Activated naive CD8-positive, alpha-beta T cell treated with anti-CD3 and anti-CD28 coated beads for 36 hours (primary cell): ENCODE measurements at regions not wholly inside any gene's neighbourhood (a gene's known extent, or its start where the extent isn't known, plus 50 kb on each side); places are given as distances from the start of the nearest gene placed in this dataset.

Experiments
- DNase-seq: peaks from one replicate; pipeline ENCODE4 v3.0.0; 2021
- H3K27ac Mint-ChIP-seq: one replicate; pipeline ENCODE4 v1.8.0; 2022; ENCODE audit warnings: mild to moderate bottlenecking, moderate library complexity, mixed read lengths
- H3K27me3 Mint-ChIP-seq: one replicate; pipeline ENCODE4 v1.8.0; 2022; ENCODE audit warnings: mild to moderate bottlenecking, mixed read lengths
- H3K36me3 Mint-ChIP-seq: one replicate; pipeline ENCODE4 v1.8.0; 2021; ENCODE audit warnings: mild to moderate bottlenecking, mixed read lengths
- H3K4me1 Mint-ChIP-seq: one replicate; pipeline ENCODE4 v1.8.0; 2021; ENCODE audit warnings: mixed read lengths
- H3K4me3 Mint-ChIP-seq: one replicate; pipeline ENCODE4 v1.8.0; 2022; ENCODE audit warnings: mild to moderate bottlenecking, moderate library complexity, mixed read lengths
- H3K9me3 Mint-ChIP-seq: one replicate; pipeline ENCODE4 v1.8.0; 2022; ENCODE audit warnings: mixed read lengths

- no peak for DNase-seq
- Mint-ChIP-seq H3K9me3 (no peaks in the 10 kb centered on the region), H3K4me3 (no peak overlapping the region), H3K27me3 (peaks cover 4% of the 10 kb centered on the region), H3K27ac (no peak overlapping the region), H3K36me3 (no peaks in the 10 kb centered on the region), H3K4me1 (no peaks in the 10 kb centered on the region)
These were observed 86.5 kb downstream of the MTRR start for GRCh38 chr5:7955476-7955875.

GRCh38 chr5:7957329-7957728 lies 88.4 kb downstream of the MTRR start:
- DNase-seq, result no peak
- Mint-ChIP-seq H3K4me3 (no peak overlapping the region), H3K36me3 (no peaks in the 10 kb centered on the region), H3K9me3 (no peaks in the 10 kb centered on the region), H3K27me3 (peaks cover 4% of the 10 kb centered on the region), H3K4me1 (no peaks in the 10 kb centered on the region), H3K27ac (no peak overlapping the region)

GRCh38 chr5:7960142-7960541 lies 91.2 kb downstream of the MTRR start:
- no peaks in the 10 kb centered on the region for H3K27me3 Mint-ChIP-seq

GRCh38 chr5:7961540-7961939 lies 92.6 kb downstream of the MTRR start:
- Mint-ChIP-seq H3K9me3 (no peaks in the 10 kb centered on the region), H3K4me1 (no peaks in the 10 kb centered on the region), H3K36me3 (no peaks in the 10 kb centered on the region), H3K4me3 (no peak overlapping the region), H3K27me3 (no peaks in the 10 kb centered on the region), H3K27ac (no peak overlapping the region)
- DNase-seq, result no peak

More at GRCh38 chr5:7960142-7960541, 91.2 kb downstream of the MTRR start:
- Mint-ChIP-seq H3K9me3 (no peaks in the 10 kb centered on the region), H3K4me1 (no peaks in the 10 kb centered on the region), H3K4me3 (no peak overlapping the region), H3K36me3 (no peaks in the 10 kb centered on the region), H3K27ac (no peak overlapping the region)
- no peak for DNase-seq

GRCh38 chr5:7970816-7971215 lies 101.9 kb downstream of the MTRR start:
- Mint-ChIP-seq H3K4me3 (no peak overlapping the region), H3K27me3 (peaks cover 4% of the 10 kb centered on the region), H3K36me3 (no peaks in the 10 kb centered on the region), H3K27ac (no peak overlapping the region), H3K4me1 (no peaks in the 10 kb centered on the region), H3K9me3 (no peaks in the 10 kb centered on the region)
- DNase-seq, result no peak

GRCh38 chr5:7976411-7977190 lies 107.7 kb downstream of the MTRR start:
- no peak overlapping the region for H3K4me3 Mint-ChIP-seq
- no peaks in the 10 kb centered on the region for H3K4me1 Mint-ChIP-seq
- H3K36me3 Mint-ChIP-seq, result no peaks in the 10 kb centered on the region
- no peaks in the 10 kb centered on the region for H3K9me3 Mint-ChIP-seq
- H3K27me3 Mint-ChIP-seq, result peaks cover 5% of the 10 kb centered on the region
- no peak for DNase-seq
- no peak overlapping the region for H3K27ac Mint-ChIP-seq

- Mint-ChIP-seq H3K9me3 (no peaks in the 10 kb centered on the region), H3K4me3 (no peak overlapping the region), H3K27ac (no peak overlapping the region), H3K4me1 (no peaks in the 10 kb centered on the region), H3K27me3 (peaks cover 5% of the 10 kb centered on the region), H3K36me3 (no peaks in the 10 kb centered on the region)
- DNase-seq, result no peak
These were observed 109.2 kb downstream of the MTRR start for GRCh38 chr5:7978114-7978513.

DNA sequence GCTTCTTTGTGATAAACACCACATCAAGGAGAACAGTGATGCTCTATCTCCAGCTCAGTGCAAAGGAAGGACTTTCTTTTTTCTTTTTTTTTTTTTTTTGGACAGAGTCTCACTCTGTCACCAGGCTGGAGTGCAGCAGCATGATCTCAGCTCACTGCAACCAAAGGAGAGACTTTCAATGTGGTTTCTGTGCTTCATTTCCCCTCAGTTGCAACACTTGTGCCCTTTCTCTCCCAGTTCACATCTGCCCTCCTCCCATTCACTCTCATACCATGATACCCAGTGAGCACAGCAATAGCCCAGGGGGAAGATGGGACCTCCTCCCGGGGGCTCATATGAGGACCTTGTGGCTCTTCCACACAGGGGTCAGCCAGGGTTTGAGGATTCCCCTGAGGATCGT lies 110.0 kb downstream of the MTRR start:
- no peak for DNase-seq
- peaks cover 5% of the 10 kb centered on the region for H3K27me3 Mint-ChIP-seq
- no peak overlapping the region for H3K4me3 Mint-ChIP-seq
- no peaks in the 10 kb centered on the region for H3K9me3 Mint-ChIP-seq
- H3K36me3 Mint-ChIP-seq, result no peaks in the 10 kb centered on the region
- H3K27ac Mint-ChIP-seq, result no peak overlapping the region
- no peaks in the 10 kb centered on the region for H3K4me1 Mint-ChIP-seq

DNA sequence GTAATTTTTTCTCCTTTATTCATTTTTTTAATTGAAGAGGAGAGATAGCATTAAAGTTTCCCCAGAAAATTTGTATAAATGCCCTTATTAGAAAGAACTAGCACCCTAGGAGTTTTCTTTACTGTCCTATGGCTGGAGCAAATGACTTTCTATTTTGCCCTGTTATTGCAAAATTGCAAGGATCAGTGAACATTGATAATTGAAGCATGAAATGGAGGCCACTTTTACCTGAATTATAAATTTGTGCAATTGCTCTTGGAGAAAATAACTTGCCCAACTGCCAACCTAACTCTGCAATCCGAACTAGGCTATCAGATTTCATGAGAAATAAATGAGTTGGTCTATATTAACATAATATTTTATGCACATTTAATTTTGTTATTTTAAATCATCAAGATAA lies 111.9 kb downstream of the MTRR start:
- Mint-ChIP-seq H3K27me3 (peaks cover 5% of the 10 kb centered on the region), H3K9me3 (peaks cover 2% of the 10 kb centered on the region), H3K36me3 (no peaks in the 10 kb centered on the region), H3K4me1 (no peaks in the 10 kb centered on the region), H3K4me3 (no peak overlapping the region), H3K27ac (no peak overlapping the region)
- DNase-seq, result no peak

DNA sequence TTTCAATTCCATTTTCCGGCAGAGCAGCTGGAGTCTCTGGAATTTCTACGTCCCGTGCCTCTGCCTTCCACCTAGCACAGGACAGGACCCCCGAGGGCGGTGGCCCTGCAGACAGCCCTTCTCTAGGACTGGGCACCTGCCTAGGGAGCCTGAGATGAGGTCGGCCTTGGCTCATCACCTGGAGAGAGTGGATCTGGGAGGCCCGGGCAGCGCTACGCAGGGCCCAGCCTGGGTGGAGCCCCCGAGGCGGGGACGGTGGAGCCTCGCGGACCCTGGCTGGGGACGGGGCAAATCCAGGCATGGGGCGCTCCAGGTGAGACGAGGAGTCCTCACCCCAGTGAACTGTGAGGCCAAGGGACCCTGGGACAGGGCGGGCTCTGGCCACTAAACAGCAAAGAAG lies 114.5 kb downstream of the MTRR start:
- no peaks in the 10 kb centered on the region for H3K4me1 Mint-ChIP-seq
- H3K27me3 Mint-ChIP-seq, result peaks cover 3% of the 10 kb centered on the region
- H3K4me3 Mint-ChIP-seq, result no peak overlapping the region
- no peak for DNase-seq
- H3K9me3 Mint-ChIP-seq, result peaks cover 2% of the 10 kb centered on the region
- H3K27ac Mint-ChIP-seq, result no peak overlapping the region
- no peaks in the 10 kb centered on the region for H3K36me3 Mint-ChIP-seq

- no peak for DNase-seq
- Mint-ChIP-seq H3K4me3 (no peak overlapping the region), H3K36me3 (no peaks in the 10 kb centered on the region), H3K27ac (no peak overlapping the region), H3K4me1 (no peaks in the 10 kb centered on the region), H3K27me3 (peaks cover 10% of the 10 kb centered on the region), H3K9me3 (no peaks in the 10 kb centered on the region)
These were observed 122.3 kb downstream of the MTRR start for GRCh38 chr5:7991125-7991821.

- DNase-seq, result no peak
- H3K4me1 Mint-ChIP-seq, result no peaks in the 10 kb centered on the region
- no peak overlapping the region for H3K27ac Mint-ChIP-seq
- H3K36me3 Mint-ChIP-seq, result no peaks in the 10 kb centered on the region
- H3K27me3 Mint-ChIP-seq, result no peaks in the 10 kb centered on the region
- no peaks in the 10 kb centered on the region for H3K9me3 Mint-ChIP-seq
- H3K4me3 Mint-ChIP-seq, result no peak overlapping the region
These were observed 126.8 kb downstream of the MTRR start for GRCh38 chr5:7995688-7996294.

DNA sequence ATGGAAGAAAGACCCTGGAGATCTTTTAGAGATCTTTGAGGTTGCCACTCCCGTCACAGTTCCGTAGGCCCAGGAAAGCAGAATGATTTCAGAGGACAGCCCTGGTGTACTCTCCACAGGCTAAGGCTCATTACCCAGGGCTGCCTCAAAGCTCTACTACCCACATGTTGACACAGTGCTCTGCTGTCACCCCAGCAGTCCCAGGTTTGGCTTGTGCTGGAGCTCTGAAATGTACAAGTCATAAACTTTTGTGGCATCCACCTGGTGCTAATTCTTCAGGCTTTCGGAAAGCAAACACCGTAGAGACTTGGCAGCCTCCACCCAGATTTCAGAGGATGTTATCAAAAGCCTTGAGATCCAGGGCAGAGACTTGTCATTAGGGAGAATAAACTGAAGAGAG lies 136.5 kb downstream of the MTRR start:
- H3K9me3 Mint-ChIP-seq, result peaks cover 2% of the 10 kb centered on the region
- no peaks in the 10 kb centered on the region for H3K36me3 Mint-ChIP-seq
- no peak for DNase-seq
- no peaks in the 10 kb centered on the region for H3K27me3 Mint-ChIP-seq
- no peaks in the 10 kb centered on the region for H3K4me1 Mint-ChIP-seq
- no peak overlapping the region for H3K27ac Mint-ChIP-seq
- no peak overlapping the region for H3K4me3 Mint-ChIP-seq

- H3K27me3 Mint-ChIP-seq, result no peaks in the 10 kb centered on the region
- no peaks in the 10 kb centered on the region for H3K9me3 Mint-ChIP-seq
- no peaks in the 10 kb centered on the region for H3K4me1 Mint-ChIP-seq
- H3K27ac Mint-ChIP-seq, result no peak overlapping the region
- DNase-seq, result no peak
- H3K4me3 Mint-ChIP-seq, result no peak overlapping the region
- no peaks in the 10 kb centered on the region for H3K36me3 Mint-ChIP-seq
These were observed 143.4 kb downstream of the MTRR start for GRCh38 chr5:8012131-8012977.
